ENCODE measurements at regions not wholly inside any gene's neighbourhood (a gene's known extent, or its start where the extent isn't known, plus 50 kb on each side); places are given as distances from the start of the nearest gene placed in this dataset.

- H3K9me3 ChIP-seq (ENCODE audit: insufficient read depth, low read length, severe bottlenecking): peaks cover 11% of the 10 kb centered on the region
Measured at GRCh38 chr4:74848774-74849173, 54.5 kb upstream of the BTC start.

GRCh38 chr4:74845834-74846233 lies 51.5 kb upstream of the BTC start:
- H3K79me2 ChIP-seq (ENCODE audit: insufficient read depth, low read length): no peaks in the 10 kb centered on the region
- no peak for DNase-seq
- H3K36me3 ChIP-seq (ENCODE audit: insufficient read depth, low read length): no peaks in the 10 kb centered on the region
- no peaks in the 10 kb centered on the region for H3K4me1 ChIP-seq (ENCODE audit: insufficient read depth, low read length)
- no peak overlapping the region for H3K4me2 ChIP-seq (ENCODE audit: insufficient read depth, low read length)
- no peaks in the 10 kb centered on the region for H3K27me3 ChIP-seq (ENCODE audit: insufficient read depth, low read length, poor library complexity)
- no peaks in the 10 kb centered on the region for H4K20me1 ChIP-seq (ENCODE audit: insufficient read depth, low read length)
- no peak overlapping the region for H3K27ac ChIP-seq (ENCODE audit: low read length)
- TF ChIP-seq EZH2 (IDR thresholded peaks at IDR 0.05; ENCODE audit: borderline replicate concordance, low read depth, low read length, severe bottlenecking) (no peak), CTCF (IDR thresholded peaks at IDR 0.05; ENCODE audit: borderline replicate concordance, extremely low read depth, low read length, poor library complexity, severe bottlenecking) (no peak)
- no peak for ATAC-seq (ENCODE audit: insufficient read depth, low read depth)
- no peak overlapping the region for H3K9ac ChIP-seq (ENCODE audit: low read depth, low read length)
- H3K4me3 ChIP-seq (ENCODE audit: low read depth in 1 of 2, low read length in 2 of 2): no peak overlapping the region
- peaks cover 6% of the 10 kb centered on the region for H3K9me3 ChIP-seq (ENCODE audit: insufficient read depth, low read length, severe bottlenecking)
- no peak overlapping the region for H2AFZ ChIP-seq (ENCODE audit: low read depth, low read length)

More at GRCh38 chr4:74848774-74849173, 54.5 kb upstream of the BTC start:
- Histone ChIP-seq H3K4me3 (ENCODE audit: low read depth in 1 of 2, low read length in 2 of 2) (no peak overlapping the region), H4K20me1 (ENCODE audit: insufficient read depth, low read length) (no peaks in the 10 kb centered on the region), H2AFZ (ENCODE audit: low read depth, low read length) (no peak overlapping the region), H3K36me3 (ENCODE audit: insufficient read depth, low read length) (no peaks in the 10 kb centered on the region), H3K27me3 (ENCODE audit: insufficient read depth, low read length, poor library complexity) (no peaks in the 10 kb centered on the region), H3K79me2 (ENCODE audit: insufficient read depth, low read length) (no peaks in the 10 kb centered on the region), H3K4me2 (ENCODE audit: insufficient read depth, low read length) (no peak overlapping the region), H3K9ac (ENCODE audit: low read depth, low read length) (no peak overlapping the region), H3K27ac (ENCODE audit: low read length) (no peak overlapping the region), H3K4me1 (ENCODE audit: insufficient read depth, low read length) (no peaks in the 10 kb centered on the region)
- no peak for DNase-seq
- no peak for TF ChIP-seq EZH2 (IDR thresholded peaks at IDR 0.05; ENCODE audit: borderline replicate concordance, low read depth, low read length, severe bottlenecking)
- no peak for TF ChIP-seq CTCF (IDR thresholded peaks at IDR 0.05; ENCODE audit: borderline replicate concordance, extremely low read depth, low read length, poor library complexity, severe bottlenecking)
- ATAC-seq (ENCODE audit: insufficient read depth, low read depth): no peak

All from DND-41 (cell line).